ENCODE measurements at regions not wholly inside any gene's neighbourhood (a gene's known extent, or its start where the extent isn't known, plus 50 kb on each side); places are given as distances from the start of the nearest gene placed in this dataset.

DNA sequence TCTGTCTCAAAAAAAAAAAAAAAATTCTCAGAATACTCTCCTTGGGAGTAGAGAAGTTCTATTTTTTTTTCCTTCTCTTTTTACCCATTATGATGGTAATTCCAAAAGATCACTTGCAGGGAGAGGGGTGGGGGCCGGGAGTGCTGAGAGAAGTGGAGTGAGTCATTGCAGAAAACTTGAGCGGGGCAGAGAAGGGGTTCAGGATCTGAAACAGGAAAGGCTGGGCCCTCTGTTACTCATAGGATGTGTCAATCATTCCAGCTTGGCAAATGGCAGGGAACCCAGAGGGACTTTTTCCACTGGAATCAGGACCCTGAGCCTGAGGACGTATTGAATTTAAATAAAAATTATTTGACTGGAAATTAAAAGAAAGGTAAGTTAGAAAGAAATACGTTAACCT is 111.4 kb upstream of the ARMC2 start:
- no peak overlapping the region for H3K4me3 ChIP-seq (ENCODE audit: low read depth, low read length)
- Mint-ChIP-seq H3K27ac (ENCODE audit: unreplicated experiment) (no peak overlapping the region), H3K36me3 (ENCODE audit: insufficient read depth, unreplicated experiment) (no peaks in the 10 kb centered on the region), H3K4me1 (ENCODE audit: low read depth, unreplicated experiment) (peaks cover 41% of the 10 kb centered on the region), H3K27me3 (ENCODE audit: insufficient read depth, unreplicated experiment) (no peaks in the 10 kb centered on the region), H3K9me3 (ENCODE audit: unreplicated experiment) (no peaks in the 10 kb centered on the region), H3K4me3 (ENCODE audit: unreplicated experiment) (no peak overlapping the region)
- H3K36me3 ChIP-seq (ENCODE audit: control insufficient read depth, insufficient read depth, low read length), result no peaks in the 10 kb centered on the region
- no peak for DNase-seq
- no peaks in the 10 kb centered on the region for H3K9me3 ChIP-seq
- POLR2A ChIA-PET, result no interaction called here
- CTCF ChIA-PET, result no interaction called here
- H3K27me3 ChIP-seq (replicated peaks; ENCODE audit: control insufficient read depth, insufficient read depth, low read length), result no peaks in the 10 kb centered on the region
- intact Hi-C loops (cut with micrococcal nuclease; ENCODE audit: unreplicated experiment), result no loop called here
- TF ChIP-seq, protein P1, sequence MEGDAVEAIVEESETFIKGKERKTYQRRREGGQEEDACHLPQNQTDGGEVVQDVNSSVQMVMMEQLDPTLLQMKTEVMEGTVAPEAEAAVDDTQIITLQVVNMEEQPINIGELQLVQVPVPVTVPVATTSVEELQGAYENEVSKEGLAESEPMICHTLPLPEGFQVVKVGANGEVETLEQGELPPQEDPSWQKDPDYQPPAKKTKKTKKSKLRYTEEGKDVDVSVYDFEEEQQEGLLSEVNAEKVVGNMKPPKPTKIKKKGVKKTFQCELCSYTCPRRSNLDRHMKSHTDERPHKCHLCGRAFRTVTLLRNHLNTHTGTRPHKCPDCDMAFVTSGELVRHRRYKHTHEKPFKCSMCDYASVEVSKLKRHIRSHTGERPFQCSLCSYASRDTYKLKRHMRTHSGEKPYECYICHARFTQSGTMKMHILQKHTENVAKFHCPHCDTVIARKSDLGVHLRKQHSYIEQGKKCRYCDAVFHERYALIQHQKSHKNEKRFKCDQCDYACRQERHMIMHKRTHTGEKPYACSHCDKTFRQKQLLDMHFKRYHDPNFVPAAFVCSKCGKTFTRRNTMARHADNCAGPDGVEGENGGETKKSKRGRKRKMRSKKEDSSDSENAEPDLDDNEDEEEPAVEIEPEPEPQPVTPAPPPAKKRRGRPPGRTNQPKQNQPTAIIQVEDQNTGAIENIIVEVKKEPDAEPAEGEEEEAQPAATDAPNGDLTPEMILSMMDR (IDR thresholded peaks at IDR 0.05; ENCODE audit: insufficient read depth in 1 of 2, low read depth in 1 of 2, low read length in 1 of 2, severe bottlenecking in 1 of 2, unreplicated experiment in 1 of 2), result no peak
- peaks cover 40% of the 10 kb centered on the region for H3K4me1 ChIP-seq
- no TSS peak for BruUV-seq (replicated peaks)

DNA sequence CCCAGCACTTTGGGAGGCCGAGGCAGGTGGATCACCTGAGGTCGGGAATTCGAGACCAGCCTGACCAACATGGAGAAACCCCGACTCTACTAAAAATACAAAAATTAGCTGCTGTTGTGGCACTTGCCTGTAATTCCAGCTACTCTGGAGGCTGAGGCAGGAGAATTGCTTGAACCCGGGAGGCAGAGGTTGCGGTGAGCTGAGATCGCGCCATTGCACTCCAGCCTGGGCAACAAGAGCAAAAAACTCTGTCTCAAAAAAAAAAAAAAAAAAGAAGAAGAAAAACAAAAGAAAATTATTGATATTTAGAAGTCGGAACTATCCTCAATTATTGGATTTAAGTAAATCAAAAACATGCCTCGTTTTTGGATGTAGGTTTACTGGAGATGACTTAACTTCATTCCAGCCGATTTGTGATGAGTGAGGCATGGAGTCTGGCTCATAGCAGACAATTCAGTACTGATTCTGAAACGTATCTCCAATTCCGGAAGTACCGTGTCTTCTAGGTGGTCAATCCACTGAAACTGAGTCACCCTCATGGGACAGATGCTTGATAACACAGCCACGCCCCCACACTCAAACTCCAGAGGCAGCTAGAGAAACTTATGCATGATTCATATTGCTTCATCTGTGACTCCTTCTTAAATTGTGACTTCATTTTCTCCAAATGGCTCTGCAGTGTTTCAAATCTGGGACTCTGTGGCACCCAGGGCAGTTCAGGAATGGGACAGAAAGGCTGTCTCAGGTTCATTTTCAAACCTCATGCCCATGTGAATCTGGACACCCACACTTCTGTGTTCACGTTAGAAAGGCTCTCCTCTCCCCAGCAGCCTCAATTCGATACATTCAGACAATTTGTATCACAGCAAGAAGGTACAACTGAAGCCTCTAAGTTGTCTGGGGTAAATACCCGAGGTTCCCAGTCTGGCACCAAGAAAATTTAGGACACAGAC is 110.4 kb upstream of the ARMC2 start:
- CTCF ChIA-PET, result no interaction called here
- H3K4me3 Mint-ChIP-seq (ENCODE audit: unreplicated experiment), result no peak overlapping the region
- H3K27me3 Mint-ChIP-seq (ENCODE audit: insufficient read depth, unreplicated experiment), result no peaks in the 10 kb centered on the region
- no peaks in the 10 kb centered on the region for H3K36me3 Mint-ChIP-seq (ENCODE audit: insufficient read depth, unreplicated experiment)
- H3K4me1 Mint-ChIP-seq (ENCODE audit: low read depth, unreplicated experiment), result peaks cover 48% of the 10 kb centered on the region
- no peak for DNase-seq
- Histone ChIP-seq H3K9me3 (no peaks in the 10 kb centered on the region), H3K36me3 (ENCODE audit: control insufficient read depth, insufficient read depth, low read length) (no peaks in the 10 kb centered on the region), H3K4me1 (peaks cover 36% of the 10 kb centered on the region), H3K4me3 (ENCODE audit: low read depth, low read length) (no peak overlapping the region), H3K27me3 (replicated peaks; ENCODE audit: control insufficient read depth, insufficient read depth, low read length) (no peaks in the 10 kb centered on the region)
- POLR2A ChIA-PET, result no interaction called here
- TF ChIP-seq, protein P1 (IDR thresholded peaks at IDR 0.05; ENCODE audit: insufficient read depth in 1 of 2, low read depth in 1 of 2, low read length in 1 of 2, severe bottlenecking in 1 of 2, unreplicated experiment in 1 of 2), result no peak
- intact Hi-C loops (cut with micrococcal nuclease; ENCODE audit: unreplicated experiment), result no loop called here
- H3K9me3 Mint-ChIP-seq (ENCODE audit: unreplicated experiment), result no peaks in the 10 kb centered on the region
- no peak overlapping the region for H3K27ac Mint-ChIP-seq (ENCODE audit: unreplicated experiment)
- BruUV-seq (replicated peaks), result no TSS peak

DNA sequence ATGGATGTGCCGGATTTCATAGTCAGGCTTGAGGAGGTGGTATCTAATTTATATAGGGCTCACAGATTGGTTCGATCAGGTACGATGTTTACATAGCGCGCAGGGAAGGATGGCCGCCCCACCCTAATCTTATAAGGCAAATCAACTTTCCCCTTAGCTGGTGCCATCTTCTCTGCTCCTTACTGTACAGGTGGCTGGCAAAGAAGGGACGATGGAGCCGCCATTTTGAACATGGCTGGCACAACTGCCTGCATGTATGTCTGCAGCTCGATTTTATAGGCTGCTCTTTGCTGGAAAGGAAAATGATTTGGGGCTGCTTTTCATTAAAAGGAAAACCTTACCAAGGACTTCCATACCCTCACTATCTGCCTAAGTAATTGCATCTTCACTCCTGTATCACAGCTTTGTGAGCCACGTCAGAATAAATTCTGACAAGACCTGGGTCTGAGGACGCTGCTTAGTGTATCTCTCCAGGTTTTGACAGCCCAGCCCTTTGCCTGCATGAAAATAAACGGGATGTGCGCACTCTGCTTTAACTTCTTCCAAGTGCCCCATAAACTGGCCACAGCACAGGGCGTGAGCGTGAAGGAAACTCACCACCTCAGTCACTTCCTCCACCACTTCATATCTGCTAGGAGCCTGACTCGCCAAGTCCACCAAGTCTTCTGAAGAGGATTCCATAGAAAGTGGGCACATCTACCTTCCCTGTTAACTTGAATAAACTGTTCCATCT is 109.4 kb upstream of the ARMC2 start:
- intact Hi-C loops (cut with micrococcal nuclease; ENCODE audit: unreplicated experiment), result no loop called here
- Histone ChIP-seq H3K4me1 (peaks cover 26% of the 10 kb centered on the region), H3K36me3 (ENCODE audit: control insufficient read depth, insufficient read depth, low read length) (no peaks in the 10 kb centered on the region), H3K27me3 (replicated peaks; ENCODE audit: control insufficient read depth, insufficient read depth, low read length) (no peaks in the 10 kb centered on the region), H3K9me3 (no peaks in the 10 kb centered on the region), H3K4me3 (ENCODE audit: low read depth, low read length) (no peak overlapping the region)
- POLR2A ChIA-PET, result no interaction called here
- no peak for DNase-seq
- Mint-ChIP-seq H3K36me3 (ENCODE audit: insufficient read depth, unreplicated experiment) (no peaks in the 10 kb centered on the region), H3K4me3 (ENCODE audit: unreplicated experiment) (no peak overlapping the region), H3K4me1 (ENCODE audit: low read depth, unreplicated experiment) (peaks cover 38% of the 10 kb centered on the region), H3K9me3 (ENCODE audit: unreplicated experiment) (no peaks in the 10 kb centered on the region), H3K27me3 (ENCODE audit: insufficient read depth, unreplicated experiment) (no peaks in the 10 kb centered on the region), H3K27ac (ENCODE audit: unreplicated experiment) (no peak overlapping the region)
- no TSS peak for BruUV-seq (replicated peaks)
- CTCF ChIA-PET, result no interaction called here
- TF ChIP-seq, protein P1 (IDR thresholded peaks at IDR 0.05; ENCODE audit: insufficient read depth in 1 of 2, low read depth in 1 of 2, low read length in 1 of 2, severe bottlenecking in 1 of 2, unreplicated experiment in 1 of 2), result no peak

Measured in Caco-2 (cell line).